GM06990 (cell line): ENCODE measurements at regions not wholly inside any gene's neighbourhood (a gene's known extent, or its start where the extent isn't known, plus 50 kb on each side); places are given as distances from the start of the nearest gene placed in this dataset.
"Not testable (repeated sequence)": the region's sequence is repeated elsewhere in the genome, so short reads cannot be mapped to it uniquely, and the experiment has no call there.

Experiments
- DNase-seq: peaks from one replicate; pipeline ENCODE4 v3.0.0-alpha.2; 2011; ENCODE audit not compliant: insufficient read length; ENCODE audit errors: extremely low read depth
- H3K27me3 ChIP-seq: replicated peaks from 2 replicates; pipeline ENCODE4 v1.6.0; 2011; ENCODE audit warnings: low read length; ENCODE audit not compliant: control insufficient read depth, insufficient read depth
- H3K36me3 ChIP-seq: 2 replicates; pipeline ENCODE4 v1.5.1; 2011; ENCODE audit warnings: low read length; ENCODE audit not compliant: control insufficient read depth, insufficient read depth
- H3K4me3 ChIP-seq: replicated peaks from 2 replicates; pipeline ENCODE4 v1.5.1; 2011; ENCODE audit warnings: low read depth, mild to moderate bottlenecking, control low read depth, low read length
- CTCF ChIP-seq: IDR thresholded peaks from 2 replicates; pipeline ENCODE4 v1.5.1; 2011; ENCODE audit warnings: low read length, control low read depth, mild to moderate bottlenecking, inconsistent platforms; ENCODE audit not compliant: insufficient read depth, poor library complexity, severe bottlenecking

GRCh38 chr3:177491296-177492032, 294.2 kb upstream of the TBL1XR1 start:
- Histone ChIP-seq H3K27me3 (no peaks in the 10 kb centered on the region), H3K36me3 (no peaks in the 10 kb centered on the region), H3K4me3 (no peak overlapping the region)
- TF ChIP-seq CTCF, result no peak
- DNase-seq, result no peak

GRCh38 chr3:177493091-177493490, 295.8 kb upstream of the TBL1XR1 start:
- Histone ChIP-seq H3K27me3 (no peaks in the 10 kb centered on the region), H3K36me3 (no peaks in the 10 kb centered on the region), H3K4me3 (no peak overlapping the region)
- DNase-seq, result no peak
- TF ChIP-seq CTCF, result no peak

- no peak overlapping the region for H3K4me3 ChIP-seq
- no peak for DNase-seq
- no peaks in the 10 kb centered on the region for H3K36me3 ChIP-seq
- no peaks in the 10 kb centered on the region for H3K27me3 ChIP-seq
- TF ChIP-seq CTCF, result no peak
Measured at GRCh38 chr3:177494216-177494615, 296.9 kb upstream of the TBL1XR1 start.

GRCh38 chr3:177495566-177495965, 298.3 kb upstream of the TBL1XR1 start:
- H3K36me3 ChIP-seq, result no peaks in the 10 kb centered on the region
- H3K27me3 ChIP-seq, result no peaks in the 10 kb centered on the region
- H3K4me3 ChIP-seq, result no peak overlapping the region
- no peak for DNase-seq
- no peak for TF ChIP-seq CTCF

- peak; percentile 17 for DNase-seq
- TF ChIP-seq CTCF, result no peak
Measured at GRCh38 chr3:177498037-177498857, 301.0 kb upstream of the TBL1XR1 start.

GRCh38 chr3:177499039-177499438, 301.8 kb upstream of the TBL1XR1 start:
- not testable (repeated sequence) for H3K4me3 ChIP-seq, DNase-seq, H3K27me3 ChIP-seq, H3K36me3 ChIP-seq

More at GRCh38 chr3:177498037-177498857, 301.0 kb upstream of the TBL1XR1 start:
- Histone ChIP-seq H3K27me3 (no peaks in the 10 kb centered on the region), H3K4me3 (no peak overlapping the region), H3K36me3 (no peaks in the 10 kb centered on the region)
